Endothelial cell of umbilical vein (primary cell): ENCODE measurements at regions not wholly inside any gene's neighbourhood (a gene's known extent, or its start where the extent isn't known, plus 50 kb on each side); places are given as distances from the start of the nearest gene placed in this dataset.

ENCODE experiments used
- BruUV-seq: library from RNA; stranded (reverse); fragments of 400-500 nt; replicated peaks from 2 replicates; lab custom pipeline; 2021; lab: Mats Ljungman, UMichigan
- CTCF ChIA-PET: fragments of 300-600, 350-600 bp; sonication (Branson Sonifier 250); formaldehyde crosslinking; loops from one replicate; lab custom pipeline; 2021; ENCODE audit warnings: antibody characterized with exemption, inconsistent platforms; lab: Charles Lee
- POLR2A ChIA-PET: fragments of 300-600, 350-600 bp; sonication (Branson Sonifier 250); formaldehyde crosslinking; loops from one replicate; lab custom pipeline; 2021; ENCODE audit warnings: antibody characterized with exemption, inconsistent platforms; lab: Charles Lee
- DNase-seq: peaks from one replicate; pipeline ENCODE4 v3.0.0-alpha.2; 2011; ENCODE audit warnings: low read depth, low spot score
- FAIRE-seq: peaks from 2 replicates; lab custom pipeline; 2011; peaks lifted over from hg19 to GRCh38; lab: Jason Lieb, UNC
- H2AFZ ChIP-seq: 2 replicates; pipeline ENCODE4 v1.6.0; 2012; ENCODE audit warnings: low read depth, low read length, control low read depth, inconsistent platforms
- H3K27ac ChIP-seq: 2 replicates; pipeline ENCODE4 v1.5.1; 2011; ENCODE audit warnings: low read depth, mild to moderate bottlenecking, control low read depth, low read length, moderate library complexity; ENCODE audit not compliant: insufficient read depth
- H3K27me3 ChIP-seq, 2 experiments: 2 replicates each; pipeline versions ENCODE4 v1.6.0 to v1.6.1; 2011; ENCODE audit warnings: low read length in 2 of 2, mixed read lengths in 1 of 2; ENCODE audit not compliant: control insufficient read depth in 2 of 2, insufficient read depth in 2 of 2
- H3K36me3 ChIP-seq, 2 experiments: 2 replicates in 1 of 2; 3 replicates in 1 of 2; pipeline ENCODE4 v1.5.1; 2011; ENCODE audit warnings: low read length in 2 of 2, mild to moderate bottlenecking in 1 of 2, moderate library complexity in 1 of 2; ENCODE audit not compliant: control insufficient read depth in 2 of 2, insufficient read depth in 2 of 2; ENCODE audit errors: extremely low read depth in 1 of 2
- H3K4me1 ChIP-seq: 3 replicates; pipeline ENCODE4 v1.5.1; 2011; ENCODE audit warnings: mild to moderate bottlenecking, low read length; ENCODE audit not compliant: control insufficient read depth, insufficient read depth; ENCODE audit errors: extremely low read depth
- H3K4me2 ChIP-seq: 2 replicates; pipeline ENCODE4 v1.6.1; 2011; ENCODE audit warnings: low read length, control low read depth, mixed read lengths; ENCODE audit not compliant: insufficient read depth
- H3K4me3 ChIP-seq, 3 experiments: fragments of 200-600 bp in 1 of 3; sonication (generic), shearing (Covaris generic) in 1 of 3; replicated peaks in 1 of 3; 2 replicates each; pipeline ENCODE4 v1.5.1; 2011 to 2016; ENCODE audit warnings: control low read depth in 3 of 3, low read length in 3 of 3, mild to moderate bottlenecking in 2 of 3, inconsistent platforms in 1 of 3, low read depth in 1 of 3, moderate library complexity in 1 of 3; ENCODE audit not compliant: insufficient read depth in 1 of 3
- H3K79me2 ChIP-seq: 2 replicates; pipeline ENCODE4 v1.6.0; 2012; ENCODE audit warnings: low read length, inconsistent platforms; ENCODE audit not compliant: control insufficient read depth, insufficient read depth
- H3K9ac ChIP-seq: replicated peaks from 2 replicates; pipeline ENCODE3; 2011; ENCODE audit warnings: low read length, control low read depth; ENCODE audit not compliant: insufficient read depth; ENCODE audit errors: extremely low read depth
- H3K9me1 ChIP-seq: replicated peaks from 3 replicates; pipeline ENCODE4 v1.6.0; 2011; ENCODE audit warnings: mild to moderate bottlenecking, low read length; ENCODE audit not compliant: control insufficient read depth, insufficient read depth; ENCODE audit errors: extremely low read depth
- H3K9me3 ChIP-seq: replicated peaks from 2 replicates; pipeline ENCODE4 v1.5.1; 2012; ENCODE audit warnings: low read length, inconsistent platforms; ENCODE audit not compliant: control insufficient read depth, insufficient read depth
- H4K20me1 ChIP-seq: replicated peaks from 2 replicates; pipeline ENCODE3; 2011; ENCODE audit warnings: mild to moderate bottlenecking, low read length; ENCODE audit not compliant: control insufficient read depth, insufficient read depth; ENCODE audit errors: extremely low read depth
- EZH2 ChIP-seq: IDR thresholded peaks from 2 replicates; pipeline ENCODE4 v1.6.1; 2012; ENCODE audit warnings: borderline replicate concordance, low read depth, mild to moderate bottlenecking, moderate library complexity, low read length, inconsistent platforms; ENCODE audit not compliant: severe bottlenecking
- FOS ChIP-seq: IDR thresholded peaks from 2 replicates; pipeline ENCODE4 v1.6.1; 2011; ENCODE audit warnings: mild to moderate bottlenecking, low read length, moderate library complexity, borderline replicate concordance; ENCODE audit not compliant: insufficient read depth
- GATA2 ChIP-seq: IDR thresholded peaks from 2 replicates; pipeline ENCODE4 v1.7.0; 2011; ENCODE audit warnings: low read depth, mild to moderate bottlenecking, moderate library complexity, mixed read lengths, low read length; ENCODE audit not compliant: insufficient read length, insufficient read depth
- JUN ChIP-seq: IDR thresholded peaks from 2 replicates; pipeline ENCODE4 v1.6.1; 2011; ENCODE audit warnings: borderline replicate concordance, low read depth; ENCODE audit not compliant: insufficient read length, insufficient read depth
- MYC ChIP-seq: IDR thresholded peaks from one replicate; pipeline ENCODE4 v1.6.1; 2011; ENCODE audit warnings: mild to moderate bottlenecking, low read depth, low read length
- POLR2A ChIP-seq: IDR thresholded peaks from 2 replicates; pipeline ENCODE4 v1.6.1; 2012; ENCODE audit warnings: low read depth, mild to moderate bottlenecking, control low read depth, low read length
- POLR2AphosphoS5 ChIP-seq: IDR thresholded peaks from 2 replicates; pipeline ENCODE4 v1.6.1; 2012; ENCODE audit warnings: low read depth, mild to moderate bottlenecking, control low read depth, low read length, moderate library complexity; ENCODE audit not compliant: insufficient read depth
- dilution Hi-C: fragments of 300-500 bp; cut with MboI; formaldehyde crosslinking; loops from one replicate; pipeline ENCODE4 v1.15.0; 2019; ENCODE audit warnings: low sequenced_read_pairs; ENCODE audit not compliant: extremely low pct_ligation_motif_present
- intact Hi-C: fragments of 100-400 bp; cut with micrococcal nuclease; formaldehyde crosslinking; loops from one replicate; pipeline ENCODE4 v1.10.0; 2022
- TF ChIP-seq, protein P1 (sequence below): IDR thresholded peaks from 2 replicates; pipeline ENCODE4 v1.6.1; 2011; ENCODE audit not compliant: insufficient read depth, insufficient read length
- TF ChIP-seq, protein P2 (sequence below), 2 donors: IDR thresholded peaks; 1 replicate in 1 of 2; 2 replicates in 1 of 2; pipeline ENCODE4 v1.5.1; 2011; ENCODE audit warnings: low read length in 2 of 2, mild to moderate bottlenecking in 2 of 2, moderate library complexity in 2 of 2, control low read depth in 1 of 2, inconsistent platforms in 1 of 2, low read depth in 1 of 2; ENCODE audit not compliant: insufficient read depth in 1 of 2; ENCODE audit errors: extremely low read depth in 1 of 2

DNA sequence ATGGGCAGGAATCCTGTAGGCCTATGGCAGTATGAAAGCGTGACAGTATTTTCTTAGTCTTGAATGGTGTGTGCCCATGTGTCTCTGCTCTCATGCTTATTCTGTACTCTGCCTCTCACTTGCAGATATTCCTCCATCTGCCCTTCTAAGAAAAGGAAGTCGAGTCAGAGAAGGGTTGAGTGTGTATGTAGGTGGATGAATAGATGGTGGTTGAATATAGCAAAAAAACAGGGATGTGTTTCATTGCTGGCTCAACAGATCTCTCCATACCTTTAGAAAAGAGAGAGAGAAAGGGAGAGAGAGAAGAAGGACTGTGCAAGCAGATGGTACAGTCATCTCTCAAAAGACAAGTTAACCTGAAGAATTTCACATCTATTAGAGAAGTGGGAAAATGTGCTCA lies 381.5 kb downstream of the FBXW7 start:
- Histone ChIP-seq H3K79me2 (no peaks in the 10 kb centered on the region), H3K4me1 (no peaks in the 10 kb centered on the region), H3K27ac (no peak overlapping the region), H4K20me1 (no peaks in the 10 kb centered on the region), H3K36me3 (no peaks in the 10 kb centered on the region), H3K4me3 (no peak overlapping the region), H3K9me1 (no peaks in the 10 kb centered on the region), H3K4me2 (no peak overlapping the region), H3K9me3 (no peaks in the 10 kb centered on the region), H2AFZ (no peak overlapping the region), H3K9ac (no peak overlapping the region), H3K27me3 (peaks cover 5% of the 10 kb centered on the region in 2 experiments)
- dilution Hi-C loops = no loop called here
- BruUV-seq = no TSS peak
- DNase-seq = no peak
- intact Hi-C loops = no loop called here
- TF ChIP-seq EZH2 (no peak), FOS (no peak), JUN (no peak), POLR2A (no peak), POLR2AphosphoS5 (no peak), GATA2 (no peak), MYC (no peak)
- TF ChIP-seq, protein P1, sequence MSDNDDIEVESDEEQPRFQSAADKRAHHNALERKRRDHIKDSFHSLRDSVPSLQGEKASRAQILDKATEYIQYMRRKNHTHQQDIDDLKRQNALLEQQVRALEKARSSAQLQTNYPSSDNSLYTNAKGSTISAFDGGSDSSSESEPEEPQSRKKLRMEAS = no peak
- TF ChIP-seq, protein P2, sequence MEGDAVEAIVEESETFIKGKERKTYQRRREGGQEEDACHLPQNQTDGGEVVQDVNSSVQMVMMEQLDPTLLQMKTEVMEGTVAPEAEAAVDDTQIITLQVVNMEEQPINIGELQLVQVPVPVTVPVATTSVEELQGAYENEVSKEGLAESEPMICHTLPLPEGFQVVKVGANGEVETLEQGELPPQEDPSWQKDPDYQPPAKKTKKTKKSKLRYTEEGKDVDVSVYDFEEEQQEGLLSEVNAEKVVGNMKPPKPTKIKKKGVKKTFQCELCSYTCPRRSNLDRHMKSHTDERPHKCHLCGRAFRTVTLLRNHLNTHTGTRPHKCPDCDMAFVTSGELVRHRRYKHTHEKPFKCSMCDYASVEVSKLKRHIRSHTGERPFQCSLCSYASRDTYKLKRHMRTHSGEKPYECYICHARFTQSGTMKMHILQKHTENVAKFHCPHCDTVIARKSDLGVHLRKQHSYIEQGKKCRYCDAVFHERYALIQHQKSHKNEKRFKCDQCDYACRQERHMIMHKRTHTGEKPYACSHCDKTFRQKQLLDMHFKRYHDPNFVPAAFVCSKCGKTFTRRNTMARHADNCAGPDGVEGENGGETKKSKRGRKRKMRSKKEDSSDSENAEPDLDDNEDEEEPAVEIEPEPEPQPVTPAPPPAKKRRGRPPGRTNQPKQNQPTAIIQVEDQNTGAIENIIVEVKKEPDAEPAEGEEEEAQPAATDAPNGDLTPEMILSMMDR (IDR thresholded peaks at IDR 0.05; ENCODE audit: extremely low read depth in 1 of 2, insufficient read depth in 1 of 2, low read depth in 1 of 2, low read length in 2 of 2) = no peak
- no peak for FAIRE-seq
- CTCF ChIA-PET = interaction anchor here (0.8 kb wide), 1 partner anchor 153 kb away, joined by 3 read pairs; no protein-coding TSS in a partner anchor
- POLR2A ChIA-PET = no interaction called here
